Astrocyte of the spinal cord (primary cell): ENCODE measurements at regions not wholly inside any gene's neighbourhood (a gene's known extent, or its start where the extent isn't known, plus 50 kb on each side); places are given as distances from the start of the nearest gene placed in this dataset.

Experiments
- DNase-seq: peaks from one replicate; pipeline ENCODE4 v3.0.0; 2011; ENCODE audit warnings: low read depth, low spot score
- H3K4me3 ChIP-seq: 2 replicates; pipeline ENCODE4 v1.5.1; 2011; ENCODE audit warnings: low read depth, mild to moderate bottlenecking, low read length, moderate library complexity
- in situ Hi-C: cut with HindIII; loops from 2 replicates; pipeline ENCODE4 v1.10.0; 2017; ENCODE audit warnings: low sequenced_read_pairs
- TF ChIP-seq, protein P1 (sequence below): IDR thresholded peaks from 2 replicates; pipeline ENCODE4 v1.5.1; 2012; ENCODE audit warnings: low read depth, mild to moderate bottlenecking, low read length, inconsistent platforms

DNA sequence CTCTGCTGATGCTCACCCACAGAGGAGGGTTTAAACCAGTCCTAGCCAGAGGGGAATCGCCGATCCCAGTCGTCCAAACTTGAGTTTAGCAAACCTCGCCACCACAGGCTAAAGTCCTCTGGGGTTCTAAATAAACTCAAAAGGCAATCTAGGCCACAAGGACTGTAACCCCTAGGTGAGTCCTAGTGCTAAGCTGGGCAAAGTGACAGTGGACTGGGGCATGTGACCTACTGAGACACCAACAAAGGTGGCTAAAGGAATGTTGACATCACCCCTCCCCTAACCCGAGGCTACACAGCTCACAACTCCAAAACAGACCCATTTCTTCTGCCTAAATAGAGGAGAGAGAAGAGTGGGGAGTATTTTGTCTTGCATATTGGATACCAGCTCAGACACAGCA lies 142.8 kb upstream of the PRDX4 start:
- DNase-seq, result no peak
- in situ Hi-C loops, result no loop called here

DNA sequence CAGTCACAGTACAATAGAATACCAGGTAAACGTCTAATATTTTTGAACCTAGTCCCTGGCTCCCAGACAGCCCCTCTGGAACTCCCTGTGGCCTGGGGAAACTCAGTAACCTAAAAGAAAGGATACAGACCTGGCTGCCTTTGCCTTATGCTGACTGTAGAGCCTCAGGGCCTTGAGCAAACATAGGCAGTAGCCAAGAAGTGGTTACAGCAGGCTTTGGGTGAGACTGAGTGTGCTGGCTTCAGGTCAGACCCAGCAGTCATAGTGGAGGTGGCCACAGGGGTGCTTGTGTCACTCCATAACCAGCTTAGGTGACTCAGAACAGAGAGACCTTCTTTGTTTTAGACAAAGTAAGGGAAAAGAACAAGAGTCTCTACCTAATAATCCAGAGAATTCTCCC lies 141.8 kb upstream of the PRDX4 start:
- no peak overlapping the region for H3K4me3 ChIP-seq
- TF ChIP-seq, protein P1, sequence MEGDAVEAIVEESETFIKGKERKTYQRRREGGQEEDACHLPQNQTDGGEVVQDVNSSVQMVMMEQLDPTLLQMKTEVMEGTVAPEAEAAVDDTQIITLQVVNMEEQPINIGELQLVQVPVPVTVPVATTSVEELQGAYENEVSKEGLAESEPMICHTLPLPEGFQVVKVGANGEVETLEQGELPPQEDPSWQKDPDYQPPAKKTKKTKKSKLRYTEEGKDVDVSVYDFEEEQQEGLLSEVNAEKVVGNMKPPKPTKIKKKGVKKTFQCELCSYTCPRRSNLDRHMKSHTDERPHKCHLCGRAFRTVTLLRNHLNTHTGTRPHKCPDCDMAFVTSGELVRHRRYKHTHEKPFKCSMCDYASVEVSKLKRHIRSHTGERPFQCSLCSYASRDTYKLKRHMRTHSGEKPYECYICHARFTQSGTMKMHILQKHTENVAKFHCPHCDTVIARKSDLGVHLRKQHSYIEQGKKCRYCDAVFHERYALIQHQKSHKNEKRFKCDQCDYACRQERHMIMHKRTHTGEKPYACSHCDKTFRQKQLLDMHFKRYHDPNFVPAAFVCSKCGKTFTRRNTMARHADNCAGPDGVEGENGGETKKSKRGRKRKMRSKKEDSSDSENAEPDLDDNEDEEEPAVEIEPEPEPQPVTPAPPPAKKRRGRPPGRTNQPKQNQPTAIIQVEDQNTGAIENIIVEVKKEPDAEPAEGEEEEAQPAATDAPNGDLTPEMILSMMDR, result no peak
- no peak for DNase-seq
- in situ Hi-C loops, result no loop called here

More for the DNA sequence above, 142.8 kb upstream of the PRDX4 start:
- H3K4me3 ChIP-seq, result no peak overlapping the region
- TF ChIP-seq, protein P1, result no peak

DNA sequence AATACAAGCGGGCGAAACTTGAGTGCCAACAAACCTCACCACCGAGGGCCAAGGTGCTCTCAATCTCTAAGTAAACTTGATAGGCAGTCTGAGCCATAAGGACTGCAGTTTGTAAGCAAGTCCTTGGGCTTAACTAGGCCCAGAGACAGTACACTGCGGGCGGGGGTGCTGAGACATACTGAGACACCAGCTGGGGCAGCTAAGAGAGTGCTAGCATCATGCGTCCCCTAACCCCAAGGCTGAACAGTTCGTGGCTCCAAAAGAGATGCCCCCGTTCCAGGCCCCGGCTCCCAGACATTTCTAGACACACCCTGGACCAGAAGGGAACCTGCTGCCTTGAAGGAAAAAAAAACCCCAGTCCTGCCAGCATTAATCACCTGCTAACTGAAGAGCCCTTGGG lies 126.8 kb upstream of the PRDX4 start:
- H3K4me3 ChIP-seq, result no peak overlapping the region
- in situ Hi-C loops, result no loop called here
- DNase-seq, result no peak
- TF ChIP-seq, protein P1, result no peak

DNA sequence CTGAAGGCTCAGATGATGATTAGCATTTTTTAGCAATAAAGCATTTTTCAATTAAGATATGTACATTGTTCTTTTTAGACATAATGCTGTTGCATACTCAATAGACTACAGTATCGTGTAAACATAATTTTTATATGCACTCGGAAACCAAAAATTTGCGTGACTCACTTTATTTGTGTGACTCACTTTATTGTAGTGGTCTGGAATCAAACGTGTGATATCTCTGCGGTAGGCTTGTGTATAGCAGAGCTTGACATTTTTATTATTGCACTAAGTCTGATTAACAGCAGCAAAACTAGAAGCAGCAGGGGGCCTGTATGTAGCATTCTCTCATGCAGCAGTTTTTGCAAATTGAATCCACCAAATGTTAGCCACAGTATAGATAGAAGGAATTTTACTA lies 119.1 kb upstream of the PRDX4 start:
- in situ Hi-C loops, result no loop called here
- DNase-seq, result peak; percentile 49
- no peak overlapping the region for H3K4me3 ChIP-seq
- TF ChIP-seq, protein P1, result no peak

DNA sequence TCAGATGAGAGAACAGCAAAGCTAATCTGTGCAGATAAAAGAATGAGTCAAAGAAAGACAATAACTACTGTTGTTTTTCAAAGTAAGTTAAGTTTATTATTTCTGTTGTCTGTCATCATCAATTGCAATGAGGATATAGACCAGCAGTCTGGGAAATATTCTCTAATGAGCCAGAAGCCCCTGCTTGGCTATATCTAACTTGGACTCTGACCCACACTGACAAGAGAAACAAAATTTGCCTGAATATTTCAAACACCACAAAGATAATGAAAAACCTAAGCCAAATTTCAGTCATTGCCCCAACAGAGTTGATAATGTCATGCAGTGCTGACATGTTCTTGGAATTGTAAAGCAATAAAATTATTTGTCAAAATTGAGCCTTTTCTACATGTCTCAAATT lies 115.0 kb upstream of the PRDX4 start:
- H3K4me3 ChIP-seq, result no peak overlapping the region
- in situ Hi-C loops, result no loop called here
- TF ChIP-seq, protein P1, result no peak

DNA sequence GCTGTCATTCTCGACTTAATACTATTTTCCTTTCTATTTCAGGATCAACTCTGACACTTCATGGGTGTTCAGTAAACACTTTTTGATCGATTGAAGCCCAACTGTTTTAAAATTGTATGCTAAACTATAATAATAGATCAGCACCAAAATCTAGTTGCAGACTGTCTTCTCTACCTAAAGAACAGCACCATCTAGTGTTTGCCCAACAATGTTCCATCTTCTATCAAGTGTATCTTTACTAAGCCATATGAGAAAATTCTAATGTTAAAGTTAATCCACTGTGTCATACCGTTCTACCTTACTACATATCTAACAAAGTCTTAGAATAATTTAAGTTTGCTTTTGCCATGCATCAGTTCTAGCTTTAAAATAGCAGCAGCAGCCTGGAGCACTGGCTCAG lies 113.0 kb upstream of the PRDX4 start:
- peak; percentile 60 for DNase-seq
- in situ Hi-C loops, result no loop called here
- H3K4me3 ChIP-seq, result no peak overlapping the region
- TF ChIP-seq, protein P1, result peak; percentile 38

More for the DNA sequence above, 115.0 kb upstream of the PRDX4 start:
- DNase-seq, result no peak

DNA sequence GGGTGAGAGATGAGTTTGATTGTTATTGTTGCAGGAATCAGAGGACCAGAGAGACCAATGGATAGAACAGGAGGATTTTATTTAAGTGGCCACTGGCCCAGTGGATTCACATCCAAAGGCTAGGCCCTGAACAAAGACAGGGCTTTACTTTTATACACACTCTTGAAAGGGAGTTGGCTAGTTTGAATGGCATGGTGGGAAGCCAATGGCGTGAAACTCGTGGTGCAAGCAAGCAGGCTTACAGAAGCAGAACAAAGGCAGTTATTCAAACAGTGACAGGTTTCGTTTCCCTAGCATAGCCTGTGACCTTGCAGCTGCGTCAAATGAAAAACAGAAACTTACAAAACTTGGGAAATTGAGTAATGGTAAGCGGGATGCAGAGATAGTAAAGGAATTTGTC lies 110.2 kb upstream of the PRDX4 start:
- in situ Hi-C loops, result no loop called here
- TF ChIP-seq, protein P1, result no peak
- H3K4me3 ChIP-seq, result no peak overlapping the region
- DNase-seq, result no peak
